A549 (cell line): ENCODE measurements at regions not wholly inside any gene's neighbourhood (a gene's known extent, or its start where the extent isn't known, plus 50 kb on each side); places are given as distances from the start of the nearest gene placed in this dataset.

Experiments used
- ATAC-seq, 2 experiments: fragments of 200-7000 bp in 1 of 2; fragments of >200 bp in 1 of 2; cut with Nextera tagmentation in 1 of 2; cut with Tn5 transposase in 1 of 2; 3 replicates each; pipeline versions ENCODE4 v1.8.0 to v1.9.1; 2018 to 2020; ENCODE audit warnings: mild to moderate bottlenecking in 1 of 2, moderate library complexity in 1 of 2
- CTCF ChIA-PET: fragments of 300-600 bp; sonication (Branson Sonifier 250); formaldehyde crosslinking; extraction: SDS; loops from one replicate; lab custom pipeline; 2021; ENCODE audit warnings: antibody characterized with exemption, inconsistent platforms; lab: Yijun Ruan, JAX
- POLR2A ChIA-PET: fragments of 350-600 bp; formaldehyde crosslinking; extraction: SDS; loops from one replicate; lab custom pipeline; 2021; ENCODE audit warnings: antibody characterized with exemption, inconsistent platforms; lab: Yijun Ruan, JAX
- DNase-seq, 2 experiments: peaks; one replicate each; pipeline versions ENCODE4 v3.0.0 to v3.0.0-alpha.2; 2011 to 2016; ENCODE audit warnings: low read depth in 1 of 2, low spot score in 1 of 2
- FAIRE-seq: peaks from 2 replicates; lab custom pipeline; 2011; peaks lifted over from hg19 to GRCh38; lab: Jason Lieb, UNC
- H3K27ac ChIP-seq, 2 experiments: fragments of >200 bp; sonication (Bioruptor Twin); formaldehyde crosslinking; 3 replicates each; pipeline ENCODE4 v1.5.1; 2016 to 2017
- H3K4me1 ChIP-seq: fragments of >200 bp; sonication (Bioruptor Twin); formaldehyde crosslinking; 3 replicates; pipeline ENCODE4 v1.6.1; 2016
- H3K4me2 ChIP-seq: fragments of >200 bp; sonication (Bioruptor Twin); formaldehyde crosslinking; 3 replicates; pipeline ENCODE4 v1.6.1; 2016
- H3K4me3 ChIP-seq: fragments of >200 bp; sonication (Bioruptor Twin); formaldehyde crosslinking; 3 replicates; pipeline ENCODE4 v1.5.1; 2016
- H3K9me3 ChIP-seq: fragments of >200 bp; sonication (Bioruptor Twin); formaldehyde crosslinking; 3 replicates; pipeline ENCODE4 v1.6.1; 2016
- CHD2 ChIP-seq: fragments of 150-350 bp; IDR thresholded peaks from 2 replicates; pipeline ENCODE4 v1.6.1; 2014; ENCODE audit warnings: low read length; ENCODE audit not compliant: partially characterized antibody
- CHD4 ChIP-seq: fragments of 200-600 bp; sonication (generic); IDR thresholded peaks from 2 replicates; pipeline ENCODE4 v1.6.1; 2016; ENCODE audit warnings: antibody characterized with exemption, mild to moderate bottlenecking, borderline replicate concordance
- E2F6 ChIP-seq: IDR thresholded peaks from 2 replicates; pipeline ENCODE4 v1.6.1; 2012; ENCODE audit warnings: low read depth, borderline replicate concordance
- EHF ChIP-seq: fragments of 250-450 bp; sonication (Bioruptor Pico); IDR thresholded peaks from 2 replicates; pipeline ENCODE4 v1.5.0; 2020; ENCODE audit warnings: mild to moderate bottlenecking
- FOSL2 ChIP-seq, 2 experiments: fragments of 450-650 bp in 1 of 2; fragments of >200 bp in 1 of 2; sonication (Bioruptor Twin) in 1 of 2; formaldehyde crosslinking; IDR thresholded peaks; 2 replicates each; pipeline versions ENCODE4 v1.5.0 to v1.6.1; 2016 to 2020; ENCODE audit warnings: mild to moderate bottlenecking in 1 of 2, moderate library complexity in 1 of 2
- FOXS1 ChIP-seq: fragments of 250-450 bp; sonication (Bioruptor Pico); IDR thresholded peaks from 2 replicates; pipeline ENCODE4 v1.5.0; 2020; ENCODE audit warnings: mild to moderate bottlenecking, moderate library complexity
- HDAC2 ChIP-seq: fragments of 200-600 bp; sonication (generic); IDR thresholded peaks from 2 replicates; pipeline ENCODE4 v1.6.1; 2016
- HES2 ChIP-seq: fragments of >200 bp; sonication (Bioruptor Twin); formaldehyde crosslinking; IDR thresholded peaks from 2 replicates; pipeline ENCODE4 v1.6.1; 2016
- HEYL ChIP-seq: fragments of 250-450 bp; sonication (Bioruptor Pico); IDR thresholded peaks from 2 replicates; pipeline ENCODE4 v1.8.0; 2021; ENCODE audit warnings: mild to moderate bottlenecking, moderate library complexity
- JUN ChIP-seq, 2 experiments: fragments of >200 bp; sonication (Bioruptor Twin); formaldehyde crosslinking; IDR thresholded peaks; 2 replicates in 1 of 2; 3 replicates in 1 of 2; pipeline ENCODE4 v1.6.1; 2016 to 2017
- JUNB ChIP-seq: fragments of >200 bp; sonication (Bioruptor Twin); formaldehyde crosslinking; IDR thresholded peaks from 2 replicates; pipeline ENCODE4 v1.6.1; 2016
- KDM1A ChIP-seq: fragments of 200-600 bp; sonication (generic); IDR thresholded peaks from 2 replicates; pipeline ENCODE4 v1.6.1; 2016; ENCODE audit warnings: low read depth, mild to moderate bottlenecking
- MAX ChIP-seq: IDR thresholded peaks from 2 replicates; pipeline ENCODE4 v1.6.1; 2012
- MAZ ChIP-seq: fragments of 150-350 bp; IDR thresholded peaks from 2 replicates; pipeline ENCODE4 v1.6.1; 2014; ENCODE audit warnings: antibody characterized with exemption, low read depth, low read length, borderline replicate concordance
- NR3C1 ChIP-seq: fragments of >200 bp; sonication (Bioruptor Twin); formaldehyde crosslinking; IDR thresholded peaks from 3 replicates; pipeline ENCODE4 v1.6.1; 2017
- PBX3 ChIP-seq: IDR thresholded peaks from 2 replicates; pipeline ENCODE4 v1.6.1; 2012
- PHF8 ChIP-seq: fragments of 200-600 bp; sonication (generic); IDR thresholded peaks from 2 replicates; pipeline ENCODE4 v1.6.1; 2016; ENCODE audit warnings: low read depth, mild to moderate bottlenecking, antibody characterized with exemption, moderate library complexity, borderline replicate concordance
- RNF2 ChIP-seq: fragments of 200-600 bp; sonication (generic); IDR thresholded peaks from 2 replicates; pipeline ENCODE4 v1.6.1; 2016; ENCODE audit warnings: low read depth, mild to moderate bottlenecking, antibody characterized with exemption, moderate library complexity, borderline replicate concordance
- SMC3 ChIP-seq: fragments of >200 bp; sonication (Bioruptor Twin); formaldehyde crosslinking; IDR thresholded peaks from 3 replicates; pipeline ENCODE4 v1.6.1; 2018; ENCODE audit warnings: inconsistent platforms
- TFCP2L1 ChIP-seq: fragments of 250-450 bp; sonication (Bioruptor Pico); IDR thresholded peaks from 2 replicates; pipeline ENCODE4 v1.5.0; 2021; ENCODE audit warnings: mild to moderate bottlenecking
- TP53 ChIP-seq: fragments of 250-450 bp; sonication (Bioruptor Pico); IDR thresholded peaks from 2 replicates; pipeline ENCODE4 v1.5.0; 2021; ENCODE audit warnings: mild to moderate bottlenecking, moderate library complexity
- ZC3H11A ChIP-seq: fragments of 450-650 bp; IDR thresholded peaks from 2 replicates; pipeline ENCODE4 v1.6.1; 2014; ENCODE audit warnings: antibody characterized with exemption, mild to moderate bottlenecking
- ZFP36 ChIP-seq: fragments of 450-650 bp; IDR thresholded peaks from 2 replicates; pipeline ENCODE4 v1.6.1; 2014; ENCODE audit warnings: borderline replicate concordance; ENCODE audit not compliant: partially characterized antibody
- ZSCAN20 ChIP-seq: fragments of 250-450 bp; sonication (Bioruptor Pico); IDR thresholded peaks from 2 replicates; pipeline ENCODE4 v1.8.0; 2022; ENCODE audit warnings: mild to moderate bottlenecking, moderate library complexity
- WGBS: methylation state at CpG from one replicate; pipeline ENCODE4 v1.1.6; 2017; ENCODE audit errors: missing lambda C conversion rate; 5-methylcytosine and 5-hydroxymethylcytosine counted together
- TF ChIP-seq, protein P1 (sequence below): fragments of 250-450 bp; sonication (Bioruptor Pico); IDR thresholded peaks from 2 replicates; pipeline ENCODE4 v1.5.0; 2021; ENCODE audit warnings: mild to moderate bottlenecking, moderate library complexity, borderline replicate concordance

DNA sequence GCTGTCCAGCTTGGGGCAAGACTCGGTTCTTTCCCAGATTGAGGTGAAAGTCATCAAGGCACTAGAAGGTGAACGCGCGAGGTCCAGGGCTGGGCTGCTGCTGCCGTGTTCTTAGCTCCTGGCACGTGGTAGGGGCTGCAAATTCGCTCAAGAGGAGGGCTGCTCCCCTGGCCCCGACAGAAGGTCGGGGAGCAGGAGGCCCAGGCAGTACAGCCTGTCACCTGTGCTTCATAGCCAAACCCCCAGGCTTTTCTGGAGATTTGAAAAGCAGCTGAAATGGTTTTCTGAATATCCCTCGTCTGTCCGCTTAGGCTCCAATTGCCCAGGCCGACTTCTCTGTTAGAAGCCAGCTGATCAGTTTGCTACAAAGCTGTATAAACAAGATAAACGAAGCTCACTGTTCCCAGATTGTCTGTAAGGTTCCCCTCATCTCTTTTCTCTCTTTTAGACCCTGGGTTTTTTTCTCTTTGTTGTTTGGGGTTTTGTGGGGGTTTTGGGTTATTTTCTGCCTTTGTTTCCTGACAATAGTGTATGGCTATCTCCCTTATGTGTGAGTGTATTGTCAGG, 60.0 kb upstream of the STX18 start:
- no peaks in the 10 kb centered on the region for H3K4me1 ChIP-seq
- no peak overlapping the region for H3K4me3 ChIP-seq
- no peak overlapping the region for H3K4me2 ChIP-seq
- DNase-seq = no peak
- WGBS = 63% methylated on average over 13 of the region's 13 CpGs
- TF ChIP-seq NR3C1 = no peak
- no peak for TF ChIP-seq CHD2
- TF ChIP-seq FOXS1 (CRISPR knock-in tag) = no peak
- TF ChIP-seq JUNB = no peak
- no peak for TF ChIP-seq KDM1A
- no peak for TF ChIP-seq ZC3H11A
- no peak for TF ChIP-seq EHF (CRISPR knock-in tag)
- no peak for TF ChIP-seq HES2
- TF ChIP-seq TP53 (CRISPR knock-in tag) = no peak
- TF ChIP-seq SMC3 = no peak
- H3K27ac ChIP-seq = no peak overlapping the region
- H3K9me3 ChIP-seq = no peaks in the 10 kb centered on the region
- CTCF ChIA-PET = interaction anchor here (1.4 to 2.0 kb wide), 2 partner anchors 82 to 116 kb away, joined by 4 read pairs; no protein-coding TSS in a partner anchor
- ATAC-seq = no peak
- FAIRE-seq = no peak
- POLR2A ChIA-PET = no interaction called here

- WGBS = 54% methylated on average over 8 of the region's 8 CpGs
- no peak for DNase-seq
These were observed 57.8 kb upstream of the STX18 start for GRCh38 chr4:4599481-4600275.

DNA sequence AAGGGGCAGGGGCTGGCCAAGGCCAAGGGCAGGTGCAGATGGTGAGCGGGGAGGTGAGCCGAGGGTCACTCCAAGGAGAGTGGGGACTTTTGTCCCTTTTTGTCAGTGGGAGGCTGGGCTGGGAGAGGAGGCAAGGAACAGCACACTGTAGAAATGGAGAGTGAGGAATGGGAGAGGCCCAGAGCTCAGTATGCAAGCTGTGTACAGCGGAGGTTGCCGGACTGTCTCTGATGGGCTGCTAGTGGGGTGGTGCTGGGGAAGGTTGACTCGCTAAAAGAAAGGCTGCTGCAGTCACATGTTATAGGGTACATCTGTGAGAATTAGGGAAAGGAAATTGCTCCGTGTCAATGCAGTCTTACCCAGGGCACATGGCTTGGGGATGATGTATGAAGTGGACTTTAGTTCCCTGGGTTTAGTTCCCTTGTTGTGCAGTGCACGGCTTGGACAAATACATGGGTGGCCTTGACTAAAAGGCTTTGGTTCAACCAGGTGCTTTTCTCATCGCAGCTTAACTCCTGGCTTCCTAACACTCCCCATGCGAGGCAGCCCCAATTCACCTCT, 57.1 kb upstream of the STX18 start:
- CTCF ChIA-PET = no interaction called here
- FAIRE-seq (no peak), ATAC-seq (no peak), DNase-seq (no peak)
- Histone ChIP-seq H3K4me3 (no peak overlapping the region), H3K4me1 (no peaks in the 10 kb centered on the region), H3K27ac (no peak overlapping the region), H3K9me3 (0 out of 3 replicates have a peak, but pooled peaks cover 7% of the 10 kb centered on the region), H3K4me2 (no peak overlapping the region)
- WGBS = 75% methylated on average over 9 of the region's 9 CpGs
- TF ChIP-seq HDAC2 = no peak
- TF ChIP-seq HES2 = no peak
- TF ChIP-seq TFCP2L1 (CRISPR knock-in tag) = no peak
- TF ChIP-seq, protein P1, sequence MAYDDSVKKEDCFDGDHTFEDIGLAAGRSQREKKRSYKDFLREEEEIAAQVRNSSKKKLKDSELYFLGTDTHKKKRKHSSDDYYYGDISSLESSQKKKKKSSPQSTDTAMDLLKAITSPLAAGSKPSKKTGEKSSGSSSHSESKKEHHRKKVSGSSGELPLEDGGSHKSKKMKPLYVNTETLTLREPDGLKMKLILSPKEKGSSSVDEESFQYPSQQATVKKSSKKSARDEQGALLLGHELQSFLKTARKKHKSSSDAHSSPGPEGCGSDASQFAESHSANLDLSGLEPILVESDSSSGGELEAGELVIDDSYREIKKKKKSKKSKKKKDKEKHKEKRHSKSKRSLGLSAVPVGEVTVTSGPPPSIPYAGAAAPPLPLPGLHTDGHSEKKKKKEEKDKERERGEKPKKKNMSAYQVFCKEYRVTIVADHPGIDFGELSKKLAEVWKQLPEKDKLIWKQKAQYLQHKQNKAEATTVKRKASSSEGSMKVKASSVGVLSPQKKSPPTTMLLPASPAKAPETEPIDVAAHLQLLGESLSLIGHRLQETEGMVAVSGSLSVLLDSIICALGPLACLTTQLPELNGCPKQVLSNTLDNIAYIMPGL = no peak
- TF ChIP-seq ZC3H11A = no peak
- POLR2A ChIA-PET = no interaction called here

More at GRCh38 chr4:4599481-4600275, 57.8 kb upstream of the STX18 start:
- 0 out of 3 replicates have a peak, but pooled peaks cover 7% of the 10 kb centered on the region for H3K9me3 ChIP-seq
- ATAC-seq (no peak), FAIRE-seq (no peak)
- no peak overlapping the region for H3K4me2 ChIP-seq
- POLR2A ChIA-PET = no interaction called here
- no peak overlapping the region for H3K4me3 ChIP-seq
- no peaks in the 10 kb centered on the region for H3K4me1 ChIP-seq
- CTCF ChIA-PET = no interaction called here
- TF ChIP-seq SMC3 (no peak), CHD4 (no peak), RNF2 (no peak), MAZ (no peak), PHF8 (no peak), HEYL (CRISPR knock-in tag) (no peak), JUN (IDR thresholded peaks at IDR 0.05) (no peak), E2F6 (no peak), MAX (no peak), ZSCAN20 (CRISPR knock-in tag) (no peak), ZFP36 (no peak), FOSL2 (IDR thresholded peaks at IDR 0.05) (no peak), FOSL2 (CRISPR knock-in tag; IDR thresholded peaks at IDR 0.05) (no peak), PBX3 (no peak), JUNB (no peak)
- TF ChIP-seq, all 56 proteins: peak for 0
- no peak overlapping the region for H3K27ac ChIP-seq
